GM23338 (cell line): ENCODE measurements at regions not wholly inside any gene's neighbourhood (a gene's known extent, or its start where the extent isn't known, plus 50 kb on each side); places are given as distances from the start of the nearest gene placed in this dataset.

Experiments used
- ATAC-seq: fragments of 200-7000 bp; cut with Tn5 transposase; 3 replicates; pipeline ENCODE4 v1.9.1; 2020
- DNase-seq: peaks from one replicate; pipeline ENCODE4 v3.0.0-alpha.2; 2015; ENCODE audit warnings: low spot score
- H2AFZ ChIP-seq: fragments of 200-600 bp; sonication (generic); 2 replicates; pipeline ENCODE4 v1.8.0; 2016; ENCODE audit warnings: antibody characterized with exemption, mild to moderate bottlenecking, moderate library complexity
- H3F3A ChIP-seq: fragments of 200-600 bp; sonication (generic); replicated peaks from 2 replicates; pipeline ENCODE4 v1.8.0; 2017; ENCODE audit warnings: antibody characterized with exemption, mixed run types, low read depth
- H3K27ac ChIP-seq: fragments of 200-600 bp; sonication (generic); 2 replicates; pipeline ENCODE4 v1.6.1; 2016; ENCODE audit warnings: low read depth
- H3K27me3 ChIP-seq: fragments of 200-600 bp; sonication (generic); 2 replicates; pipeline ENCODE4 v1.8.0; 2016; ENCODE audit warnings: mild to moderate bottlenecking, mixed run types, moderate library complexity; ENCODE audit not compliant: insufficient read depth
- H3K36me3 ChIP-seq: fragments of 200-600 bp; sonication (generic); 2 replicates; pipeline ENCODE4 v1.8.0; 2016; ENCODE audit warnings: mild to moderate bottlenecking; ENCODE audit not compliant: insufficient read depth
- H3K4me1 ChIP-seq: fragments of 200-600 bp; sonication (generic); 2 replicates; pipeline ENCODE4 v1.8.0; 2016; ENCODE audit warnings: mild to moderate bottlenecking, moderate library complexity; ENCODE audit not compliant: insufficient read depth
- H3K4me2 ChIP-seq: fragments of 200-600 bp; sonication (generic); 2 replicates; pipeline ENCODE4 v1.7.1; 2017; ENCODE audit warnings: mixed run types
- H3K4me3 ChIP-seq: fragments of 200-600 bp; sonication (generic); 2 replicates; pipeline ENCODE4 v1.6.1; 2016; ENCODE audit warnings: mixed run types
- H3K79me2 ChIP-seq: fragments of 200-600 bp; sonication (generic); replicated peaks from 2 replicates; pipeline ENCODE4 v1.8.0; 2017; ENCODE audit warnings: mild to moderate bottlenecking; ENCODE audit not compliant: insufficient read depth
- H3K9me2 ChIP-seq: fragments of 200-600 bp; sonication (generic); 2 replicates; pipeline ENCODE4 v1.8.0; 2017; ENCODE audit not compliant: insufficient read depth
- H4K20me1 ChIP-seq: fragments of 200-600 bp; sonication (generic); replicated peaks from 2 replicates; pipeline ENCODE4 v1.8.0; 2017; ENCODE audit warnings: mild to moderate bottlenecking; ENCODE audit not compliant: insufficient read depth
- H3K27ac Mint-ChIP-seq: 2 replicates; pipeline ENCODE4 v1.8.0; 2020; ENCODE audit warnings: inconsistent platforms, mild to moderate bottlenecking, moderate library complexity, mixed read lengths
- H3K27me3 Mint-ChIP-seq: 3 replicates; pipeline ENCODE4 v1.8.0; 2022; ENCODE audit warnings: low read depth, mild to moderate bottlenecking, moderate library complexity, mixed read lengths, inconsistent platforms; ENCODE audit not compliant: insufficient read depth, poor library complexity
- H3K36me3 Mint-ChIP-seq: 3 replicates; pipeline ENCODE4 v1.8.0; 2021; ENCODE audit warnings: low read depth, mild to moderate bottlenecking, inconsistent platforms, moderate library complexity, mixed read lengths
- H3K4me1 Mint-ChIP-seq: 3 replicates; pipeline ENCODE4 v1.8.0; 2020; ENCODE audit warnings: mild to moderate bottlenecking, inconsistent platforms, mixed read lengths
- H3K4me3 Mint-ChIP-seq: 3 replicates; pipeline ENCODE4 v1.8.0; 2021; ENCODE audit warnings: moderate library complexity, mild to moderate bottlenecking, inconsistent platforms, mixed read lengths
- H3K9me3 Mint-ChIP-seq: 3 replicates; pipeline ENCODE4 v1.8.0; 2020; ENCODE audit warnings: moderate library complexity, mild to moderate bottlenecking, inconsistent platforms, mixed read lengths
- CREB1 ChIP-seq: fragments of 250-450 bp; sonication (Bioruptor Pico); IDR thresholded peaks from 2 replicates; pipeline ENCODE4 v1.5.0; 2020; ENCODE audit warnings: low read depth, mild to moderate bottlenecking, moderate library complexity
- CTCF ChIP-seq, 2 experiments: fragments of 200-600 bp in 1 of 2; sonication (generic) in 1 of 2; conservative IDR thresholded peaks; 2 replicates each; pipeline versions ENCODE4 v1.5.1 to v1.6.1; 2016 to 2017; ENCODE audit warnings: antibody characterized with exemption in 2 of 2, low read depth in 2 of 2, mild to moderate bottlenecking in 2 of 2, moderate library complexity in 1 of 2
- EZH2 ChIP-seq: fragments of 200-600 bp; sonication (generic); IDR thresholded peaks from one replicate; pipeline ENCODE4 v1.8.0; 2017; ENCODE audit warnings: antibody characterized with exemption, mild to moderate bottlenecking, low read depth; ENCODE audit not compliant: unreplicated experiment
- EZH2phosphoT487 ChIP-seq: fragments of 200-600 bp; sonication (generic); IDR thresholded peaks from one replicate; pipeline ENCODE4 v1.8.1; 2018; ENCODE audit warnings: antibody characterized with exemption; ENCODE audit not compliant: unreplicated experiment
- JUNB ChIP-seq: IDR thresholded peaks from one replicate; pipeline ENCODE4 v1.6.1; 2016; ENCODE audit warnings: antibody characterized with exemption; ENCODE audit not compliant: unreplicated experiment
- NANOG ChIP-seq: IDR thresholded peaks from 2 replicates; pipeline ENCODE4 v1.6.1; 2016; ENCODE audit warnings: antibody characterized with exemption, borderline replicate concordance
- POLR2AphosphoS5 ChIP-seq: IDR thresholded peaks from 2 replicates; pipeline ENCODE4 v1.6.1; 2016; ENCODE audit warnings: antibody characterized with exemption, low read depth
- REST ChIP-seq: IDR thresholded peaks from one replicate; pipeline ENCODE4 v1.6.1; 2018; ENCODE audit warnings: antibody characterized with exemption; ENCODE audit not compliant: unreplicated experiment
- STAT1 ChIP-seq: IDR thresholded peaks from one replicate; pipeline ENCODE4 v1.6.1; 2016; ENCODE audit warnings: antibody characterized with exemption; ENCODE audit not compliant: unreplicated experiment
- ZNF114 ChIP-seq: fragments of 250-450 bp; sonication (Bioruptor Pico); IDR thresholded peaks from 2 replicates; pipeline ENCODE4 v1.5.0; 2020; ENCODE audit warnings: mild to moderate bottlenecking, moderate library complexity
- ZNF331 ChIP-seq: fragments of 250-450 bp; sonication (Bioruptor Pico); IDR thresholded peaks from 2 replicates; pipeline ENCODE4 v1.5.0; 2020; ENCODE audit warnings: low read depth, mild to moderate bottlenecking, moderate library complexity
- TF ChIP-seq, protein P1 (sequence below): IDR thresholded peaks from 2 replicates; pipeline ENCODE4 v1.6.1; 2016; ENCODE audit warnings: antibody characterized with exemption
- TF ChIP-seq, protein P2 (sequence below): fragments of 250-450 bp; sonication (Bioruptor Pico); IDR thresholded peaks from 2 replicates; pipeline ENCODE4 v1.5.0; 2020; ENCODE audit warnings: mild to moderate bottlenecking, moderate library complexity

DNA sequence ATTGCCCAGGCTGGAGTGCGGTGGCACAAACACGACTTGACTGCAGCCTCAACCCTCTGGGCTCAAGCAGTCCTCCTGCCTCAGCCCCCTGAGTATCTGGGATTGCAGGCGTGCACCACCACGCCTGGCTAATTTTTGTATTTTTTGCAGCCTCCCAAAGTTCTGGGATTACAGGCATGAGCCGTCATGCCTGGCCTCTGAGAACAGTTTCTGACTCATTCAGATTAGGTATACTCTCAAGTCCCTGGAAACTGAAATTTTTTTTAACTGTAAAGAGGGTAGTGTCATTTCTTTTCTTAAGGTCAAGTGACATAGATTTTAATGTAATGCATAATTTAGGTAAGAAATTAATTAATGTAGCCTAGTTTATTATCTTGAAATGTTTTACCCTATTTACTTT lies 104.7 kb downstream of the SEPTIN7 start:
- TF ChIP-seq ZNF114 (no peak), POLR2AphosphoS5 (no peak), CREB1 (no peak), REST (no peak), STAT1 (no peak), CTCF (conservative IDR thresholded peaks at IDR 0.05; ENCODE audit: low read depth in 2 of 2) (no peak), JUNB (no peak), EZH2 (no peak), NANOG (no peak), ZNF331 (CRISPR knock-in tag) (no peak), EZH2phosphoT487 (no peak)
- TF ChIP-seq, protein P1, sequence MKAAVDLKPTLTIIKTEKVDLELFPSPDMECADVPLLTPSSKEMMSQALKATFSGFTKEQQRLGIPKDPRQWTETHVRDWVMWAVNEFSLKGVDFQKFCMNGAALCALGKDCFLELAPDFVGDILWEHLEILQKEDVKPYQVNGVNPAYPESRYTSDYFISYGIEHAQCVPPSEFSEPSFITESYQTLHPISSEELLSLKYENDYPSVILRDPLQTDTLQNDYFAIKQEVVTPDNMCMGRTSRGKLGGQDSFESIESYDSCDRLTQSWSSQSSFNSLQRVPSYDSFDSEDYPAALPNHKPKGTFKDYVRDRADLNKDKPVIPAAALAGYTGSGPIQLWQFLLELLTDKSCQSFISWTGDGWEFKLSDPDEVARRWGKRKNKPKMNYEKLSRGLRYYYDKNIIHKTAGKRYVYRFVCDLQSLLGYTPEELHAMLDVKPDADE = no peak
- TF ChIP-seq, protein P2, sequence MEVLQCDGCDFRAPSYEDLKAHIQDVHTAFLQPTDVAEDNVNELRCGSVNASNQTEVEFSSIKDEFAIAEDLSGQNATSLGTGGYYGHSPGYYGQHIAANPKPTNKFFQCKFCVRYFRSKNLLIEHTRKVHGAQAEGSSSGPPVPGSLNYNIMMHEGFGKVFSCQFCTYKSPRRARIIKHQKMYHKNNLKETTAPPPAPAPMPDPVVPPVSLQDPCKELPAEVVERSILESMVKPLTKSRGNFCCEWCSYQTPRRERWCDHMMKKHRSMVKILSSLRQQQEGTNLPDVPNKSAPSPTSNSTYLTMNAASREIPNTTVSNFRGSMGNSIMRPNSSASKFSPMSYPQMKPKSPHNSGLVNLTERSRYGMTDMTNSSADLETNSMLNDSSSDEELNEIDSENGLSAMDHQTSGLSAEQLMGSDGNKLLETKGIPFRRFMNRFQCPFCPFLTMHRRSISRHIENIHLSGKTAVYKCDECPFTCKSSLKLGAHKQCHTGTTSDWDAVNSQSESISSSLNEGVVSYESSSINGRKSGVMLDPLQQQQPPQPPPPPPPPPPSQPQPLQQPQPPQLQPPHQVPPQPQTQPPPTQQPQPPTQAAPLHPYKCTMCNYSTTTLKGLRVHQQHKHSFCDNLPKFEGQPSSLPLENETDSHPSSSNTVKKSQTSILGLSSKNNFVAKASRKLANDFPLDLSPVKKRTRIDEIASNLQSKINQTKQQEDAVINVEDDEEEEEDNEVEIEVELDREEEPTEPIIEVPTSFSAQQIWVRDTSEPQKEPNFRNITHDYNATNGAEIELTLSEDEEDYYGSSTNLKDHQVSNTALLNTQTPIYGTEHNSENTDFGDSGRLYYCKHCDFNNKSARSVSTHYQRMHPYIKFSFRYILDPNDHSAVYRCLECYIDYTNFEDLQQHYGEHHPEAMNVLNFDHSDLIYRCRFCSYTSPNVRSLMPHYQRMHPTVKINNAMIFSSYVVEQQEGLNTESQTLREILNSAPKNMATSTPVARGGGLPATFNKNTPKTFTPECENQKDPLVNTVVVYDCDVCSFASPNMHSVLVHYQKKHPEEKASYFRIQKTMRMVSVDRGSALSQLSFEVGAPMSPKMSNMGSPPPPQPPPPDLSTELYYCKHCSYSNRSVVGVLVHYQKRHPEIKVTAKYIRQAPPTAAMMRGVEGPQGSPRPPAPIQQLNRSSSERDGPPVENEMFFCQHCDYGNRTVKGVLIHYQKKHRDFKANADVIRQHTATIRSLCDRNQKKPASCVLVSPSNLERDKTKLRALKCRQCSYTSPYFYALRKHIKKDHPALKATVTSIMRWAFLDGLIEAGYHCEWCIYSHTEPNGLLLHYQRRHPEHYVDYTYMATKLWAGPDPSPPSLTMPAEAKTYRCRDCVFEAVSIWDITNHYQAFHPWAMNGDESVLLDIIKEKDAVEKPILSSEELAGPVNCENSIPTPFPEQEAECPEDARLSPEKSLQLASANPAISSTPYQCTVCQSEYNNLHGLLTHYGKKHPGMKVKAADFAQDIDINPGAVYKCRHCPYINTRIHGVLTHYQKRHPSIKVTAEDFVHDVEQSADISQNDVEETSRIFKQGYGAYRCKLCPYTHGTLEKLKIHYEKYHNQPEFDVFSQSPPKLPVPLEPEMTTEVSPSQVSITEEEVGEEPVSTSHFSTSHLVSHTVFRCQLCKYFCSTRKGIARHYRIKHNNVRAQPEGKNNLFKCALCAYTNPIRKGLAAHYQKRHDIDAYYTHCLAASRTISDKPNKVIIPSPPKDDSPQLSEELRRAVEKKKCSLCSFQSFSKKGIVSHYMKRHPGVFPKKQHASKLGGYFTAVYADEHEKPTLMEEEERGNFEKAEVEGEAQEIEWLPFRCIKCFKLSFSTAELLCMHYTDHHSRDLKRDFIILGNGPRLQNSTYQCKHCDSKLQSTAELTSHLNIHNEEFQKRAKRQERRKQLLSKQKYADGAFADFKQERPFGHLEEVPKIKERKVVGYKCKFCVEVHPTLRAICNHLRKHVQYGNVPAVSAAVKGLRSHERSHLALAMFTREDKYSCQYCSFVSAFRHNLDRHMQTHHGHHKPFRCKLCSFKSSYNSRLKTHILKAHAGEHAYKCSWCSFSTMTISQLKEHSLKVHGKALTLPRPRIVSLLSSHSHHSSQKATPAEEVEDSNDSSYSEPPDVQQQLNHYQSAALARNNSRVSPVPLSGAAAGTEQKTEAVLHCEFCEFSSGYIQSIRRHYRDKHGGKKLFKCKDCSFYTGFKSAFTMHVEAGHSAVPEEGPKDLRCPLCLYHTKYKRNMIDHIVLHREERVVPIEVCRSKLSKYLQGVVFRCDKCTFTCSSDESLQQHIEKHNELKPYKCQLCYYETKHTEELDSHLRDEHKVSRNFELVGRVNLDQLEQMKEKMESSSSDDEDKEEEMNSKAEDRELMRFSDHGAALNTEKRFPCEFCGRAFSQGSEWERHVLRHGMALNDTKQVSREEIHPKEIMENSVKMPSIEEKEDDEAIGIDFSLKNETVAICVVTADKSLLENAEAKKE = no peak
- H3K9me2 ChIP-seq = 0 out of 2 replicates have a peak, but pooled peaks cover 3% of the 10 kb centered on the region
- ATAC-seq = no peak
- H4K20me1 ChIP-seq = no peaks in the 10 kb centered on the region
- H2AFZ ChIP-seq = no peak overlapping the region
- no peak overlapping the region for H3K4me3 ChIP-seq
- peaks cover 17% of the 10 kb centered on the region; the same call in 2 of the 3 replicates for H3K36me3 Mint-ChIP-seq
- no peak overlapping the region for H3K27ac Mint-ChIP-seq
- no peak overlapping the region for H3K27ac ChIP-seq
- H3K4me1 Mint-ChIP-seq = peaks cover 21% of the 10 kb centered on the region
- H3K9me3 Mint-ChIP-seq = no peaks in the 10 kb centered on the region
- no peak for DNase-seq
- H3K4me1 ChIP-seq = peaks cover 18% of the 10 kb centered on the region
- H3K36me3 ChIP-seq = no peaks in the 10 kb centered on the region
- H3K27me3 ChIP-seq = no peaks in the 10 kb centered on the region
- peaks cover 3% of the 10 kb centered on the region for H3K27me3 Mint-ChIP-seq
- no peaks in the 10 kb centered on the region for H3F3A ChIP-seq
- H3K4me3 Mint-ChIP-seq = no peak overlapping the region
- no peak overlapping the region for H3K4me2 ChIP-seq
- H3K79me2 ChIP-seq = no peaks in the 10 kb centered on the region
